Mucosa of descending colon (tissue), 3 donors: ENCODE measurements at regions not wholly inside any gene's neighbourhood (a gene's known extent, or its start where the extent isn't known, plus 50 kb on each side); places are given as distances from the start of the nearest gene placed in this dataset.

ENCODE experiments used
- ATAC-seq: fragments of 200-7000 bp; cut with Tn5 transposase; one replicate; pipeline ENCODE4 v1.9.1; 2020; ENCODE audit warnings: mild to moderate bottlenecking, moderate library complexity
- DNase-seq, 3 donors: peaks; one replicate each; pipeline ENCODE4 v3.0.0-alpha.2; 2020
- H3K36me3 ChIP-seq: fragments of 200-600 bp; one replicate; pipeline ENCODE4 v1.8.0; 2021; ENCODE audit warnings: low read depth, mild to moderate bottlenecking
- H3K4me1 ChIP-seq: fragments of 200-600 bp; one replicate; pipeline ENCODE4 v1.8.0; 2021; ENCODE audit warnings: low read depth, mild to moderate bottlenecking
- H3K4me3 ChIP-seq: fragments of 200-600 bp; one replicate; pipeline ENCODE4 v1.8.0; 2021; ENCODE audit warnings: mild to moderate bottlenecking
- H3K9me3 ChIP-seq: fragments of 200-600 bp; one replicate; pipeline ENCODE4 v1.8.0; 2021; ENCODE audit warnings: mild to moderate bottlenecking
- CTCF ChIP-seq: fragments of 200-600 bp; IDR thresholded peaks from one replicate; pipeline ENCODE4 v1.8.0; 2022; ENCODE audit warnings: antibody characterized with exemption, mild to moderate bottlenecking
- intact Hi-C, 2 donors: fragments of 100-400 bp; cut with DNase I in 1 of 2; cut with micrococcal nuclease in 1 of 2; formaldehyde crosslinking; loops; one replicate each; pipeline versions ENCODE4 v1.11.0 to v1.11.1; 2022; cut with DNase I, micrococcal nuclease
- donor health status: DM: no; HTN: no; CAD: no; lungs with moderate emphysema.
- donor health status: DM: no; HTN: no; CAD: no.
- donor health status: DM: no; HTN: yes; CAD: no.

GRCh38 chr10:78811174-78811573 lies 257.6 kb upstream of the ZMIZ1 start:
- no peak overlapping the region for H3K4me3 ChIP-seq
- TF ChIP-seq CTCF: no peak
- ATAC-seq (no peak), DNase-seq (no peak)
- intact Hi-C loops: no loop called here
- H3K36me3 ChIP-seq: no peaks in the 10 kb centered on the region
- H3K9me3 ChIP-seq: no peaks in the 10 kb centered on the region
- H3K4me1 ChIP-seq: no peaks in the 10 kb centered on the region

GRCh38 chr10:78812571-78813318 lies 256.0 kb upstream of the ZMIZ1 start:
- Histone ChIP-seq H3K4me1 (no peaks in the 10 kb centered on the region), H3K4me3 (no peak overlapping the region), H3K36me3 (no peaks in the 10 kb centered on the region), H3K9me3 (no peaks in the 10 kb centered on the region)
- no peak for TF ChIP-seq CTCF
- ATAC-seq (no peak), DNase-seq (no peak)
- intact Hi-C loops: no loop called here

GRCh38 chr10:78813526-78813925 lies 255.2 kb upstream of the ZMIZ1 start:
- ATAC-seq: no peak
- DNase-seq: no peak
- Histone ChIP-seq H3K4me1 (no peaks in the 10 kb centered on the region), H3K9me3 (no peaks in the 10 kb centered on the region), H3K4me3 (no peak overlapping the region), H3K36me3 (no peaks in the 10 kb centered on the region)
- intact Hi-C loops: no loop called here
- no peak for TF ChIP-seq CTCF

GRCh38 chr10:78813998-78814399 lies 254.8 kb upstream of the ZMIZ1 start:
- ATAC-seq: no peak
- no peak for TF ChIP-seq CTCF

GRCh38 chr10:78814407-78814806 lies 254.4 kb upstream of the ZMIZ1 start:
- no peak for TF ChIP-seq CTCF
- no peak for ATAC-seq
- intact Hi-C loops: no loop called here
- H3K9me3 ChIP-seq: no peaks in the 10 kb centered on the region
- no peak for DNase-seq
- no peaks in the 10 kb centered on the region for H3K4me1 ChIP-seq
- H3K4me3 ChIP-seq: no peak overlapping the region
- no peaks in the 10 kb centered on the region for H3K36me3 ChIP-seq

More at GRCh38 chr10:78813998-78814399, 254.8 kb upstream of the ZMIZ1 start:
- Histone ChIP-seq H3K4me1 (no peaks in the 10 kb centered on the region), H3K36me3 (no peaks in the 10 kb centered on the region), H3K4me3 (no peak overlapping the region), H3K9me3 (no peaks in the 10 kb centered on the region)
- no peak for DNase-seq
- intact Hi-C loops: no loop called here
